ENCODE measurements at regions not wholly inside any gene's neighbourhood (a gene's known extent, or its start where the extent isn't known, plus 50 kb on each side); places are given as distances from the start of the nearest gene placed in this dataset.
"Not testable (repeated sequence)": the region's sequence is repeated elsewhere in the genome, so short reads cannot be mapped to it uniquely, and the experiment has no call there.

- Histone ChIP-seq H3K36me3 (no peaks in the 10 kb centered on the region), H3K27me3 (ENCODE audit: low read depth) (no peaks in the 10 kb centered on the region), H3K4me3 (no peak overlapping the region), H3K27ac (no peak overlapping the region), H3K9me3 (no peaks in the 10 kb centered on the region), H3K4me1 (no peaks in the 10 kb centered on the region)
- DNase-seq: no peak
- intact Hi-C loops (cut with DNase I): no loop called here
- no peak for ATAC-seq
- TF ChIP-seq, protein P1, sequence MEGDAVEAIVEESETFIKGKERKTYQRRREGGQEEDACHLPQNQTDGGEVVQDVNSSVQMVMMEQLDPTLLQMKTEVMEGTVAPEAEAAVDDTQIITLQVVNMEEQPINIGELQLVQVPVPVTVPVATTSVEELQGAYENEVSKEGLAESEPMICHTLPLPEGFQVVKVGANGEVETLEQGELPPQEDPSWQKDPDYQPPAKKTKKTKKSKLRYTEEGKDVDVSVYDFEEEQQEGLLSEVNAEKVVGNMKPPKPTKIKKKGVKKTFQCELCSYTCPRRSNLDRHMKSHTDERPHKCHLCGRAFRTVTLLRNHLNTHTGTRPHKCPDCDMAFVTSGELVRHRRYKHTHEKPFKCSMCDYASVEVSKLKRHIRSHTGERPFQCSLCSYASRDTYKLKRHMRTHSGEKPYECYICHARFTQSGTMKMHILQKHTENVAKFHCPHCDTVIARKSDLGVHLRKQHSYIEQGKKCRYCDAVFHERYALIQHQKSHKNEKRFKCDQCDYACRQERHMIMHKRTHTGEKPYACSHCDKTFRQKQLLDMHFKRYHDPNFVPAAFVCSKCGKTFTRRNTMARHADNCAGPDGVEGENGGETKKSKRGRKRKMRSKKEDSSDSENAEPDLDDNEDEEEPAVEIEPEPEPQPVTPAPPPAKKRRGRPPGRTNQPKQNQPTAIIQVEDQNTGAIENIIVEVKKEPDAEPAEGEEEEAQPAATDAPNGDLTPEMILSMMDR (IDR thresholded peaks at IDR 0.05): no peak
Observed at GRCh38 chr18:41870817-41871216, 84.2 kb upstream of the PIK3C3 start.

- Histone ChIP-seq H3K4me1 (no peaks in the 10 kb centered on the region), H3K36me3 (no peaks in the 10 kb centered on the region), H3K9me3 (no peaks in the 10 kb centered on the region), H3K4me3 (no peak overlapping the region), H3K27me3 (ENCODE audit: low read depth) (no peaks in the 10 kb centered on the region), H3K27ac (no peak overlapping the region)
- ATAC-seq (no peak), DNase-seq (no peak)
- TF ChIP-seq, protein P1 (IDR thresholded peaks at IDR 0.05): no peak
- intact Hi-C loops (cut with DNase I): no loop called here
Observed at GRCh38 chr18:41870191-41870590, 84.8 kb upstream of the PIK3C3 start.

- DNase-seq: not testable (repeated sequence)
Observed at GRCh38 chr18:41865796-41866195, 89.2 kb upstream of the PIK3C3 start.

GRCh38 chr18:41864216-41864615, 90.8 kb upstream of the PIK3C3 start:
- DNase-seq: no peak
- intact Hi-C loops (cut with DNase I): no loop called here
- Histone ChIP-seq H3K27ac (no peak overlapping the region), H3K27me3 (ENCODE audit: low read depth) (no peaks in the 10 kb centered on the region), H3K4me3 (no peak overlapping the region), H3K9me3 (no peaks in the 10 kb centered on the region), H3K4me1 (no peaks in the 10 kb centered on the region), H3K36me3 (no peaks in the 10 kb centered on the region)
- no peak for ATAC-seq
- TF ChIP-seq, protein P1 (IDR thresholded peaks at IDR 0.05): no peak

More at GRCh38 chr18:41865796-41866195, 89.2 kb upstream of the PIK3C3 start:
- H3K27ac ChIP-seq; H3K36me3 ChIP-seq; H3K4me3 ChIP-seq; H3K27me3 ChIP-seq (ENCODE audit: low read depth); ATAC-seq; intact Hi-C loops (cut with DNase I); H3K9me3 ChIP-seq; H3K4me1 ChIP-seq: not testable (repeated sequence)

GRCh38 chr18:41862921-41863320, 92.1 kb upstream of the PIK3C3 start:
- DNase-seq (no peak), ATAC-seq (no peak)
- no peaks in the 10 kb centered on the region for H3K9me3 ChIP-seq
- no peaks in the 10 kb centered on the region for H3K4me1 ChIP-seq
- no peaks in the 10 kb centered on the region for H3K27me3 ChIP-seq (ENCODE audit: low read depth)
- H3K27ac ChIP-seq: no peak overlapping the region
- TF ChIP-seq, protein P1 (IDR thresholded peaks at IDR 0.05): no peak
- H3K4me3 ChIP-seq: no peak overlapping the region
- H3K36me3 ChIP-seq: no peaks in the 10 kb centered on the region
- intact Hi-C loops (cut with DNase I): no loop called here

- Histone ChIP-seq H3K4me1 (no peaks in the 10 kb centered on the region), H3K27me3 (ENCODE audit: low read depth) (no peaks in the 10 kb centered on the region), H3K36me3 (no peaks in the 10 kb centered on the region), H3K9me3 (no peaks in the 10 kb centered on the region), H3K27ac (no peak overlapping the region), H3K4me3 (no peak overlapping the region)
- ATAC-seq (no peak), DNase-seq (no peak)
- intact Hi-C loops (cut with DNase I): no loop called here
- TF ChIP-seq, protein P1 (IDR thresholded peaks at IDR 0.05): no peak
Observed at GRCh38 chr18:41860987-41861386, 94.0 kb upstream of the PIK3C3 start.
